RWPE1 (cell line): ENCODE measurements at regions not wholly inside any gene's neighbourhood (a gene's known extent, or its start where the extent isn't known, plus 50 kb on each side); places are given as distances from the start of the nearest gene placed in this dataset.

Source experiments
- CTCF ChIA-PET: fragments of 350-600 bp; sonication (Branson Sonifier 250); formaldehyde crosslinking; extraction: SDS; loops from one replicate; lab custom pipeline; 2021; lab: Yijun Ruan, JAX
- POLR2A ChIA-PET: fragments of 400-600 bp; formaldehyde crosslinking; extraction: SDS; loops from one replicate; lab custom pipeline; 2020; ENCODE audit warnings: antibody characterized with exemption; ENCODE audit not compliant: low non-redundant PET; lab: Yijun Ruan, JAX
- DNase-seq: peaks from one replicate; pipeline ENCODE4 v3.0.0; 2012; ENCODE audit warnings: low spot score
- H3K27ac ChIP-seq: fragments of 450-650 bp; 2 replicates; pipeline ENCODE4 v1.5.1; 2017
- CTCF ChIP-seq: fragments of 450-650 bp; conservative IDR thresholded peaks from 2 replicates; pipeline ENCODE4 v1.5.1; 2017; ENCODE audit warnings: low read depth, mild to moderate bottlenecking

DNA sequence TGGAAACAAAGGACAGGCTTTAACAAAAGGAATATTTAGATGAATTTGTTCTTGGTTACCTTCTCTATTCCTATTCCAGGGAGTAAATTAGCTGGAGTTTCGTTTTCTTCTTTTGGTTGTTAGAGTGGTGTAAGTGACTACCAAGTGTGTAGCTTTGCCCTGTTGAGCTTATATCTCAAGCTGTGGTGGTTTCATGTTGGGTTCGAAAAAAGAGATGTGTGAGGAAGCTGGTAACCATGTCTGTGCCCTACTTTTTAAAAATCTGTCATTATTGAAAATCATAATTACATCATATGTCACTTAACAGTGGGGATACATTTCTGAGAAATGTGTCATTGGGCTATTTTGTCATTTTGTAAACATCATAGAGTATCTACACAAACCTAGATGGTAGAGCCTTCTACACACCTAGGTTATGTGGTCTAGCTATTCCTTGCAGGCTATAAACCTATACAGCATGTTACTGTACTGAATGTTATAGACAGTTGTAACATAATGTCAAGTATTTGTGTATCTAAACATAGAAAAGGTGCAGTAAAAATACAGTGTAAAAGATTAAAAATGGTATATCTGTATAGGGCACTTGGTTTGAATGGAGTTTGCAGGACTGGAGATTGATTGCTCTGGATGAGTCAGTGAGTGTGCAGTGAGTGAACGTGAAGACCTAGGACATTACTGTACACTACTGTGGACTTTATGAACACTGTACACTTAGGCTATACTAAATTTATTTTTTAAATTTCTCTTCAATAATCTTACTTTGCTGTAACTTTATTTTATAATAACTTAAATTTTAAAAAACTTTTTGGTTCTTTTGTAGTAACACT is 90.4 kb downstream of the SEPTIN7 start:
- DNase-seq = no peak
- ChIA-PET CTCF (interaction anchor here (0.6 kb wide), 1 partner anchor 190 kb away, joined by 3 read pairs; no protein-coding TSS in a partner anchor), POLR2A (no interaction called here)

GRCh38 chr7:35893649-35894048 is 92.8 kb downstream of the SEPTIN7 start:
- H3K27ac ChIP-seq = no peak overlapping the region
- CTCF ChIA-PET = no interaction called here

More for the DNA sequence above, 90.4 kb downstream of the SEPTIN7 start:
- no peak for TF ChIP-seq CTCF
- no peak overlapping the region for H3K27ac ChIP-seq

DNA sequence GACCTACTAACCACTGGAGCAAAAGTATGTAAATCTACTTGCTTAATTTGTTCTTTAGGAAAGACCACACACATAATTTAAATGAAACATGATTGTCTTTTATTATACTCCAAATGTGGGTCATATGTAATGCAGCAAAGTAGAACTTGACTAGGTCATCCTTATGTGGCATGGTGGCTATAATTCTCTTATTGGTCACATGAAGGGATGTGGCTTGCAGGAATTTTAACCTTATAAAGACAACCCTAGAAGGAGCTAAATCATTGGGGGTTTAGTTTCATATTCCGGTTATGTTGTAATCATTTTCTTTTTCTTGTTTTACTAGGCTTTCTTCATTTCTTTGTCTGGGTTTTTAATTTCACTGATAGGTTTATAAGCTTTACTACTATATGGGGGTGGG is 93.9 kb downstream of the SEPTIN7 start:
- no peak overlapping the region for H3K27ac ChIP-seq
- ChIA-PET CTCF (no interaction called here), POLR2A (no interaction called here)
- no peak for TF ChIP-seq CTCF
- no peak for DNase-seq

More at GRCh38 chr7:35893649-35894048, 92.8 kb downstream of the SEPTIN7 start:
- no peak for TF ChIP-seq CTCF
- DNase-seq = no peak
- POLR2A ChIA-PET = no interaction called here

GRCh38 chr7:35900651-35901050 is 99.8 kb downstream of the SEPTIN7 start:
- ChIA-PET POLR2A (no interaction called here), CTCF (interaction anchor here (0.5 kb wide), 1 partner anchor 21 kb away, joined by 4 read pairs; no protein-coding TSS in a partner anchor)
- TF ChIP-seq CTCF = no peak
- no peak overlapping the region for H3K27ac ChIP-seq
- no peak for DNase-seq

GRCh38 chr7:35905555-35905954 is 104.7 kb downstream of the SEPTIN7 start:
- peak; percentile 4 for DNase-seq

More at GRCh38 chr7:35905555-35905954, 104.7 kb downstream of the SEPTIN7 start:
- ChIA-PET CTCF (interaction anchor here (0.6 kb wide), 1 partner anchor 93 kb away, joined by 10 read pairs; no protein-coding TSS in a partner anchor), POLR2A (no interaction called here)
- no peak for TF ChIP-seq CTCF
- peak overlapping the region; percentile 68 for H3K27ac ChIP-seq
